ENCODE measurements at regions not wholly inside any gene's neighbourhood (a gene's known extent, or its start where the extent isn't known, plus 50 kb on each side); places are given as distances from the start of the nearest gene placed in this dataset.

GRCh38 chr13:24065176-24065575, 95.3 kb upstream of the SPATA13 start:
- ATAC-seq (replicated peaks in 6 of 8): no peak
- Histone ChIP-seq H3K4me1 (replicated peaks in 1 of 2) (peaks cover 8 to 22% of the 10 kb centered on the region in 2 donors), H3K4me3 (no peak overlapping the region), H3K27ac (no peak overlapping the region)
- in situ Hi-C loops (cut with MboI; ENCODE audit: low pct_unique_long_range_greater_than_20kb in 2 of 9, low sequenced_read_pairs in 9 of 9, unreplicated experiment in 9 of 9): loop anchor here in 1 of 9 experiments (25.0 kb wide), 1 partner anchor 147 kb away; no protein-coding TSS in a partner anchor
- 0 to 100% (median 50%) methylated on average over 1 to 3 of the region's 3 CpGs; no CpG with 5 or more reads in 1 of the 10 experiments for WGBS, 10 experiments

GRCh38 chr13:24066405-24067295, 93.9 kb upstream of the SPATA13 start:
- Histone ChIP-seq H3K4me3 (no peak overlapping the region), H3K4me1 (replicated peaks in 1 of 2) (peaks cover 8 to 22% of the 10 kb centered on the region in 2 donors), H3K27ac (no peak overlapping the region)
- ATAC-seq (replicated peaks in 6 of 8): peak in 3 of 8 experiments; percentile 8 to 30 (median 17)
- 50 to 92% (median 73%) methylated on average over 1 to 2 of the region's 5 CpGs; no CpG with 5 or more reads in 4 of the 10 experiments for WGBS, 10 experiments
- in situ Hi-C loops (cut with MboI; ENCODE audit: low pct_unique_long_range_greater_than_20kb in 2 of 9, low sequenced_read_pairs in 9 of 9, unreplicated experiment in 9 of 9): loop anchor here in 1 of 9 experiments (25.0 kb wide), 1 partner anchor 146 kb away; no protein-coding TSS in a partner anchor

GRCh38 chr13:24068472-24068871, 92.0 kb upstream of the SPATA13 start:
- WGBS, 10 experiments: 82 to 100% (median 100%) methylated on average over 1 to 2 of the region's 2 CpGs
- no peak overlapping the region for H3K27ac ChIP-seq
- H3K4me3 ChIP-seq: no peak overlapping the region
- no peak for ATAC-seq (replicated peaks in 6 of 8)
- in situ Hi-C loops (cut with MboI; ENCODE audit: low pct_unique_long_range_greater_than_20kb in 2 of 9, low sequenced_read_pairs in 9 of 9, unreplicated experiment in 9 of 9): loop anchor here in 1 of 9 experiments (25.0 kb wide), 1 partner anchor 144 kb away; no protein-coding TSS in a partner anchor
- H3K4me1 ChIP-seq (replicated peaks in 1 of 2): peaks cover 8 to 19% of the 10 kb centered on the region in 2 donors

GRCh38 chr13:24071016-24071415, 89.5 kb upstream of the SPATA13 start:
- peaks cover 2 to 11% of the 10 kb centered on the region in 2 donors for H3K4me1 ChIP-seq (replicated peaks in 1 of 2)
- 80 to 100% (median 88%) methylated on average over 1 of the region's 1 CpG; no CpG with 5 or more reads in 7 of the 10 experiments for WGBS, 10 experiments
- in situ Hi-C loops (cut with MboI; ENCODE audit: low pct_unique_long_range_greater_than_20kb in 2 of 9, low sequenced_read_pairs in 9 of 9, unreplicated experiment in 9 of 9): loop anchor here in 1 of 9 experiments (25.0 kb wide), 1 partner anchor 141 kb away; no protein-coding TSS in a partner anchor
- H3K27ac ChIP-seq: no peak overlapping the region
- peak in 1 of 8 experiments; percentile 17 for ATAC-seq (replicated peaks in 6 of 8)
- no peak overlapping the region for H3K4me3 ChIP-seq

- no peak overlapping the region for H3K27ac ChIP-seq
- 3 to 100% (median 83%) methylated on average over 1 to 5 of the region's 6 CpGs; no CpG with 5 or more reads in 1 of the 10 experiments for WGBS, 10 experiments
- peak in 3 of 8 experiments; percentile 61 to 98 (median 98) for ATAC-seq (replicated peaks in 6 of 8)
- in situ Hi-C loops (cut with MboI; ENCODE audit: low pct_unique_long_range_greater_than_20kb in 2 of 9, low sequenced_read_pairs in 9 of 9, unreplicated experiment in 9 of 9): loop anchor here in 1 of 9 experiments (25.0 kb wide), 1 partner anchor 141 kb away; no protein-coding TSS in a partner anchor
- peaks cover 8 to 15% of the 10 kb centered on the region in 2 donors for H3K4me1 ChIP-seq (replicated peaks in 1 of 2)
- H3K4me3 ChIP-seq: no peak overlapping the region
Measured at GRCh38 chr13:24071423-24072075, 89.0 kb upstream of the SPATA13 start.

GRCh38 chr13:24073657-24074056, 86.9 kb upstream of the SPATA13 start:
- WGBS, 10 experiments: 60 to 100% (median 85%) methylated on average over 1 to 2 of the region's 2 CpGs; no CpG with 5 or more reads in 2 of the 10 experiments
- in situ Hi-C loops (cut with MboI; ENCODE audit: low pct_unique_long_range_greater_than_20kb in 2 of 9, low sequenced_read_pairs in 9 of 9, unreplicated experiment in 9 of 9): loop anchor here in 1 of 9 experiments (25.0 kb wide), 1 partner anchor 139 kb away; no protein-coding TSS in a partner anchor
- no peak overlapping the region for H3K27ac ChIP-seq

GRCh38 chr13:24074678-24075077, 85.8 kb upstream of the SPATA13 start:
- in situ Hi-C loops (cut with MboI; ENCODE audit: low pct_unique_long_range_greater_than_20kb in 2 of 9, low sequenced_read_pairs in 9 of 9, unreplicated experiment in 9 of 9): loop anchor here in 1 of 9 experiments (25.0 kb wide), 1 partner anchor 138 kb away; no protein-coding TSS in a partner anchor
- peak in 1 of 8 experiments; percentile 20 for ATAC-seq (replicated peaks in 6 of 8)
- Histone ChIP-seq H3K27ac (no peak overlapping the region), H3K4me3 (no peak overlapping the region), H3K4me1 (replicated peaks in 1 of 2) (peaks cover 11 to 16% of the 10 kb centered on the region in 2 donors)
- 0 to 86% (median 64%) methylated on average over 1 to 2 of the region's 2 CpGs; no CpG with 5 or more reads in 4 of the 10 experiments for WGBS, 10 experiments

More at GRCh38 chr13:24073657-24074056, 86.9 kb upstream of the SPATA13 start:
- Histone ChIP-seq H3K4me3 (no peak overlapping the region), H3K4me1 (replicated peaks in 1 of 2) (peaks cover 11 to 13% of the 10 kb centered on the region in 2 donors)
- ATAC-seq (replicated peaks in 6 of 8): no peak

- no peak overlapping the region for H3K4me3 ChIP-seq
- peak in 1 of 8 experiments; percentile 17 for ATAC-seq (replicated peaks in 6 of 8)
- in situ Hi-C loops (cut with MboI; ENCODE audit: low pct_unique_long_range_greater_than_20kb in 2 of 9, low sequenced_read_pairs in 9 of 9, unreplicated experiment in 9 of 9): no loop called here
- WGBS, 10 experiments: 6 to 86% (median 60%) methylated on average over 1 to 7 of the region's 7 CpGs
- H3K27ac ChIP-seq: no peak overlapping the region
- peaks cover 11 to 20% of the 10 kb centered on the region in 2 donors for H3K4me1 ChIP-seq (replicated peaks in 1 of 2)
Measured at GRCh38 chr13:24075137-24075975, 85.2 kb upstream of the SPATA13 start.

GRCh38 chr13:24076109-24076508, 84.4 kb upstream of the SPATA13 start:
- peaks cover 11 to 20% of the 10 kb centered on the region in 2 donors for H3K4me1 ChIP-seq (replicated peaks in 1 of 2)
- H3K27ac ChIP-seq: no peak overlapping the region
- ATAC-seq (replicated peaks in 6 of 8): no peak
- in situ Hi-C loops (cut with MboI; ENCODE audit: low pct_unique_long_range_greater_than_20kb in 2 of 9, low sequenced_read_pairs in 9 of 9, unreplicated experiment in 9 of 9): no loop called here
- WGBS, 10 experiments: 27 to 80% (median 35%) methylated on average over 1 to 3 of the region's 3 CpGs; no CpG with 5 or more reads in 3 of the 10 experiments
- H3K4me3 ChIP-seq: no peak overlapping the region

- Histone ChIP-seq H3K4me1 (replicated peaks in 1 of 2) (peaks cover 16 to 24% of the 10 kb centered on the region in 2 donors), H3K4me3 (no peak overlapping the region), H3K27ac (no peak overlapping the region)
- in situ Hi-C loops (cut with MboI; ENCODE audit: low pct_unique_long_range_greater_than_20kb in 2 of 9, low sequenced_read_pairs in 9 of 9, unreplicated experiment in 9 of 9): no loop called here
- no peak for ATAC-seq (replicated peaks in 6 of 8)
- WGBS, 10 experiments: 29 to 86% (median 60%) methylated on average over 2 to 5 of the region's 8 CpGs; no CpG with 5 or more reads in 3 of the 10 experiments
Measured at GRCh38 chr13:24076636-24077035, 83.9 kb upstream of the SPATA13 start.

GRCh38 chr13:24080134-24080533, 80.4 kb upstream of the SPATA13 start:
- 0 to 93% (median 60%) methylated on average over 1 to 4 of the region's 5 CpGs; no CpG with 5 or more reads in 1 of the 10 experiments for WGBS, 10 experiments
- Histone ChIP-seq H3K4me1 (replicated peaks in 1 of 2) (peaks cover 31 to 49% of the 10 kb centered on the region in 2 donors), H3K27ac (no peak overlapping the region), H3K4me3 (no peak overlapping the region)
- in situ Hi-C loops (cut with MboI; ENCODE audit: low pct_unique_long_range_greater_than_20kb in 2 of 9, low sequenced_read_pairs in 9 of 9, unreplicated experiment in 9 of 9): no loop called here
- ATAC-seq (replicated peaks in 6 of 8): no peak

- WGBS, 10 experiments: 67 to 96% (median 80%) methylated on average over 1 to 2 of the region's 2 CpGs; no CpG with 5 or more reads in 4 of the 10 experiments
- Histone ChIP-seq H3K4me3 (no peak overlapping the region), H3K4me1 (replicated peaks in 1 of 2) (peaks cover 29 to 54% of the 10 kb centered on the region in 2 donors), H3K27ac (no peak overlapping the region)
- in situ Hi-C loops (cut with MboI; ENCODE audit: low pct_unique_long_range_greater_than_20kb in 2 of 9, low sequenced_read_pairs in 9 of 9, unreplicated experiment in 9 of 9): no loop called here
- peak in 5 of 8 experiments; percentile 23 to 68 (median 48) for ATAC-seq (replicated peaks in 6 of 8)
Measured at GRCh38 chr13:24081387-24081786, 79.1 kb upstream of the SPATA13 start.

All from motor neuron (in vitro differentiated cells).